ENCODE measurements at regions not wholly inside any gene's neighbourhood (a gene's known extent, or its start where the extent isn't known, plus 50 kb on each side); places are given as distances from the start of the nearest gene placed in this dataset.

DNA sequence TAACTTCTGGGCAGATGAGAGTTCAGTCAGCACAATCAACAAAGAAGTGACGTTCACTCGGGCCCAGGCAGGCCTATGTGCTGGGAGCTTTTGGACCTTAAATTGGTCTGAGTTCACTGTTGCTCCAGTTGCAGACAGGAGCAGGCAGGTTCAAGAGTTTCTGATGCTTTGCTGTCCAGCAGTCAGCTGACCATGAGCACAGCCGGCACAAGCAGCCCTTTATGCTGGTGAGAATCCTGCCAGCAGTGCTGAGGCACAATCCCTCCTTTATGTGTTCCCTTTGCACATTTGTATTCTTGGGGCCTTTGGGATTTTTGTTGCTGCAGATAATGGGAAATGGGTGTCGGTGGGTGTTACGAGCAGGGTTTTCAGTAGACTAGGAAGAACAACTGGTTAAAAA, 81.2 kb upstream of the GOLGA8J start:
- Histone ChIP-seq H2BK15ac (ENCODE audit: low read depth, low read length) (no peak overlapping the region), H3T11ph (ENCODE audit: low read length) (no peak overlapping the region), H3K14ac (ENCODE audit: insufficient read depth, low read length) (no peak overlapping the region), H3K23ac (ENCODE audit: insufficient read length, low read depth, low read length) (no peak overlapping the region), H3K4ac (ENCODE audit: low read depth, low read length) (no peak overlapping the region), H3K27me3 (ENCODE audit: insufficient read depth, low read length) (no peaks in the 10 kb centered on the region), H3K18ac (ENCODE audit: insufficient read length, low read depth, low read length) (no peak overlapping the region), H2BK12ac (ENCODE audit: insufficient read length, low read depth, low read length) (no peak overlapping the region), H2BK20ac (ENCODE audit: low read depth, low read length, poor library complexity, severe bottlenecking) (no peak overlapping the region), H2BK120ac (ENCODE audit: low read depth, low read length, poor library complexity, severe bottlenecking) (no peak overlapping the region), H4K5ac (ENCODE audit: insufficient read length, low read depth, low read length) (no peak overlapping the region), H3K4me1 (ENCODE audit: insufficient read depth, low read length) (no peaks in the 10 kb centered on the region), H4K8ac (replicated peaks; ENCODE audit: insufficient read length, low read depth, low read length) (no peak overlapping the region), H2BK5ac (ENCODE audit: insufficient read length, low read length) (no peak overlapping the region), H3K27ac (ENCODE audit: insufficient read length, low read depth, low read length) (no peak overlapping the region), H4K91ac (ENCODE audit: insufficient read length, low read depth, low read length) (no peak overlapping the region), H3K9me3 (ENCODE audit: control insufficient read depth, low read depth, low read length) (no peaks in the 10 kb centered on the region), H3K9ac (ENCODE audit: extremely low read depth, insufficient read length, low read length) (no peak overlapping the region), H2AFZ (ENCODE audit: low read length) (no peak overlapping the region), H3K23me2 (ENCODE audit: insufficient read length, low read depth, low read length, poor library complexity, severe bottlenecking) (no peaks in the 10 kb centered on the region), H3K4me2 (ENCODE audit: insufficient read depth, insufficient read length, low read length) (no peak overlapping the region), H3K56ac (ENCODE audit: insufficient read length, low read depth, low read length) (no peak overlapping the region), H3K79me2 (ENCODE audit: insufficient read depth, low read length) (no peaks in the 10 kb centered on the region), H3K79me1 (ENCODE audit: insufficient read depth, low read depth, low read length, poor library complexity, severe bottlenecking) (no peaks in the 10 kb centered on the region), H4K20me1 (ENCODE audit: control insufficient read depth, insufficient read depth, insufficient read length) (no peaks in the 10 kb centered on the region), H2AK5ac (ENCODE audit: insufficient read length, low read length) (no peak overlapping the region)
- H3K4me1 Mint-ChIP-seq = no peaks in the 10 kb centered on the region
- H3K27me3 Mint-ChIP-seq (ENCODE audit: low read depth) = no peaks in the 10 kb centered on the region; the same call in none of the 2 replicates
- H3K9me3 Mint-ChIP-seq = peaks cover 3% of the 10 kb centered on the region in 2 experiments; a peak in 2 of 5 replicates
- H3K4me3 Mint-ChIP-seq = no peak overlapping the region
- TF ChIP-seq, protein P1, sequence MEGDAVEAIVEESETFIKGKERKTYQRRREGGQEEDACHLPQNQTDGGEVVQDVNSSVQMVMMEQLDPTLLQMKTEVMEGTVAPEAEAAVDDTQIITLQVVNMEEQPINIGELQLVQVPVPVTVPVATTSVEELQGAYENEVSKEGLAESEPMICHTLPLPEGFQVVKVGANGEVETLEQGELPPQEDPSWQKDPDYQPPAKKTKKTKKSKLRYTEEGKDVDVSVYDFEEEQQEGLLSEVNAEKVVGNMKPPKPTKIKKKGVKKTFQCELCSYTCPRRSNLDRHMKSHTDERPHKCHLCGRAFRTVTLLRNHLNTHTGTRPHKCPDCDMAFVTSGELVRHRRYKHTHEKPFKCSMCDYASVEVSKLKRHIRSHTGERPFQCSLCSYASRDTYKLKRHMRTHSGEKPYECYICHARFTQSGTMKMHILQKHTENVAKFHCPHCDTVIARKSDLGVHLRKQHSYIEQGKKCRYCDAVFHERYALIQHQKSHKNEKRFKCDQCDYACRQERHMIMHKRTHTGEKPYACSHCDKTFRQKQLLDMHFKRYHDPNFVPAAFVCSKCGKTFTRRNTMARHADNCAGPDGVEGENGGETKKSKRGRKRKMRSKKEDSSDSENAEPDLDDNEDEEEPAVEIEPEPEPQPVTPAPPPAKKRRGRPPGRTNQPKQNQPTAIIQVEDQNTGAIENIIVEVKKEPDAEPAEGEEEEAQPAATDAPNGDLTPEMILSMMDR (conservative IDR thresholded peaks at IDR 0.05) = no peak
- no peak overlapping the region for H3K27ac Mint-ChIP-seq
- no CpG with 5 or more reads among the region's 5 CpGs for WGBS (ENCODE audit: extremely low coverage, insufficient read length, low lambda C conversion rate)
- H3K36me3 Mint-ChIP-seq (ENCODE audit: insufficient read depth in 1 of 3, low read depth in 3 of 3) = no peaks in the 10 kb centered on the region
- DNase-seq = no peak
